Activated naive CD8-positive, alpha-beta T cell treated with anti-CD3 and anti-CD28 coated beads, Interleukin-2, amount 10 ng/mL, durations not matched to agents 7 days and 5 days (primary cell): ENCODE measurements at regions not wholly inside any gene's neighbourhood (a gene's known extent, or its start where the extent isn't known, plus 50 kb on each side); places are given as distances from the start of the nearest gene placed in this dataset.

Experiments used
- ATAC-seq: fragments of 150-1000 bp; cut with Tn5 transposase; one replicate; pipeline ENCODE4 v1.10.0; 2021; ENCODE audit warnings: low read depth, moderate library complexity
- POLR2A ChIA-PET: fragments of 350-600 bp; sonication (Branson Sonifier 250); formaldehyde crosslinking; loops from one replicate; lab custom pipeline; 2021; ENCODE audit warnings: antibody characterized with exemption; lab: Charles Lee
- DNase-seq: peaks from one replicate; pipeline ENCODE4 v3.0.0; 2021
- H3K27ac Mint-ChIP-seq: one replicate; pipeline ENCODE4 v1.8.0; 2022; ENCODE audit warnings: mild to moderate bottlenecking, mixed read lengths
- H3K27me3 Mint-ChIP-seq: one replicate; pipeline ENCODE4 v1.8.0; 2022; ENCODE audit warnings: mild to moderate bottlenecking, moderate library complexity, mixed read lengths
- H3K36me3 Mint-ChIP-seq: one replicate; pipeline ENCODE4 v1.8.0; 2021; ENCODE audit warnings: mild to moderate bottlenecking, mixed read lengths
- H3K4me1 Mint-ChIP-seq: one replicate; pipeline ENCODE4 v1.8.0; 2021; ENCODE audit warnings: mixed read lengths
- H3K4me3 Mint-ChIP-seq: one replicate; pipeline ENCODE4 v1.8.0; 2022; ENCODE audit warnings: mild to moderate bottlenecking, moderate library complexity, mixed read lengths
- H3K9me3 Mint-ChIP-seq: one replicate; pipeline ENCODE4 v1.8.0; 2021; ENCODE audit warnings: mixed read lengths

GRCh38 chr1:218646288-218646687 is 301.2 kb downstream of the TGFB2 start:
- Mint-ChIP-seq H3K27ac (no peak overlapping the region), H3K9me3 (peaks cover 5% of the 10 kb centered on the region), H3K27me3 (peaks cover 2% of the 10 kb centered on the region), H3K4me1 (no peaks in the 10 kb centered on the region), H3K36me3 (no peaks in the 10 kb centered on the region), H3K4me3 (no peak overlapping the region)
- ATAC-seq (no peak), DNase-seq (no peak)
- POLR2A ChIA-PET = no interaction called here

GRCh38 chr1:218656301-218657037 is 311.3 kb downstream of the TGFB2 start:
- no peak for ATAC-seq
- H3K27me3 Mint-ChIP-seq = no peaks in the 10 kb centered on the region
- no peak for DNase-seq
- no peaks in the 10 kb centered on the region for H3K36me3 Mint-ChIP-seq
- no peaks in the 10 kb centered on the region for H3K9me3 Mint-ChIP-seq
- H3K4me1 Mint-ChIP-seq = no peaks in the 10 kb centered on the region
- no peak overlapping the region for H3K4me3 Mint-ChIP-seq
- POLR2A ChIA-PET = no interaction called here
- H3K27ac Mint-ChIP-seq = no peak overlapping the region

- H3K27me3 Mint-ChIP-seq = no peaks in the 10 kb centered on the region
- no peak for DNase-seq
- POLR2A ChIA-PET = no interaction called here
- ATAC-seq = no peak
- H3K4me1 Mint-ChIP-seq = no peaks in the 10 kb centered on the region
- H3K27ac Mint-ChIP-seq = no peak overlapping the region
- H3K4me3 Mint-ChIP-seq = no peak overlapping the region
- H3K9me3 Mint-ChIP-seq = no peaks in the 10 kb centered on the region
- no peaks in the 10 kb centered on the region for H3K36me3 Mint-ChIP-seq
Observed at GRCh38 chr1:218658269-218658668, 313.1 kb downstream of the TGFB2 start.

GRCh38 chr1:218658899-218659298 is 313.8 kb downstream of the TGFB2 start:
- no peak overlapping the region for H3K27ac Mint-ChIP-seq
- DNase-seq = no peak
- no peaks in the 10 kb centered on the region for H3K36me3 Mint-ChIP-seq
- H3K4me3 Mint-ChIP-seq = no peak overlapping the region
- no peaks in the 10 kb centered on the region for H3K4me1 Mint-ChIP-seq
- ATAC-seq = no peak
- POLR2A ChIA-PET = no interaction called here
- H3K9me3 Mint-ChIP-seq = no peaks in the 10 kb centered on the region
- H3K27me3 Mint-ChIP-seq = no peaks in the 10 kb centered on the region

DNA sequence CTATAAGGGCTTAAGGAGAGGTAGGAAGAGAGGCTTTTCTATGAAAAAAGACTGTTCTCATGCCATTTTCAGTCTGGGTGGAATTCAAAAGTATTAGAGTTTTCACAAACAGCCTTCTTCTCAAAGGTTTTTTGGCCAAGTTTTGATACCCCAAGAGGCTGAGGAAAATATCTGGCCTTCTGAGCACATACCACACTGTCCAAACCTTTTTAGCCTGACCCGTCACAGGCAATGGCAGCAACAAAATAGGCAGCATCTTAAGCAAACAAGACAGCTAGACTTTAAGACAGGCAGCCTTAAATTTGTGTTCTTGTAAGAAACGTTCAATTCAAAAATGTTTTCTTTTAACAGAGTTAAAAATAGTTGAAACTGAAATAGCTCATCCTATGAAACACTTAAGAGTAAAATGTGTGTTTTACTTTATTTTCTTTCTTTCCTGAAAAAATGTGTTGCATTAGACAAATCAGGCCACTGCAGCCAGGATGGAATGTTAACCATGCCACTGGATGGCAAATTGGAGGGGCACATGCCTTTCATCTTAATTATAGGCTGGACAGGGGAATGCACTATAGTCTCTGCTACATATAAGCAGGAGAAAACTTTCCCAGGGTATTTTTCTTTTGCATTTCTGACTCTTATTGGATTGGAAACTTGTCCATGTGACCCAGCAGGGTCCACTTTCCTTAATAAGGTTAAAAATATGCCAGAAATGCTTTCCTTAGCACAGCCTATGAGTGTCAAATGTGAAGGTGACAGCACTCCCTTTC is 315.0 kb downstream of the TGFB2 start:
- POLR2A ChIA-PET = no interaction called here
- H3K36me3 Mint-ChIP-seq = no peaks in the 10 kb centered on the region
- ATAC-seq = no peak

GRCh38 chr1:218660678-218661053 is 315.5 kb downstream of the TGFB2 start:
- Mint-ChIP-seq H3K27me3 (no peaks in the 10 kb centered on the region), H3K36me3 (no peaks in the 10 kb centered on the region), H3K9me3 (no peaks in the 10 kb centered on the region), H3K27ac (no peak overlapping the region), H3K4me3 (no peak overlapping the region), H3K4me1 (no peaks in the 10 kb centered on the region)
- DNase-seq = no peak
- POLR2A ChIA-PET = no interaction called here
- ATAC-seq = no peak

More for the DNA sequence above, 315.0 kb downstream of the TGFB2 start:
- no peaks in the 10 kb centered on the region for H3K27me3 Mint-ChIP-seq
- H3K4me3 Mint-ChIP-seq = no peak overlapping the region
- no peaks in the 10 kb centered on the region for H3K4me1 Mint-ChIP-seq
- DNase-seq = no peak
- no peaks in the 10 kb centered on the region for H3K9me3 Mint-ChIP-seq
- H3K27ac Mint-ChIP-seq = no peak overlapping the region

DNA sequence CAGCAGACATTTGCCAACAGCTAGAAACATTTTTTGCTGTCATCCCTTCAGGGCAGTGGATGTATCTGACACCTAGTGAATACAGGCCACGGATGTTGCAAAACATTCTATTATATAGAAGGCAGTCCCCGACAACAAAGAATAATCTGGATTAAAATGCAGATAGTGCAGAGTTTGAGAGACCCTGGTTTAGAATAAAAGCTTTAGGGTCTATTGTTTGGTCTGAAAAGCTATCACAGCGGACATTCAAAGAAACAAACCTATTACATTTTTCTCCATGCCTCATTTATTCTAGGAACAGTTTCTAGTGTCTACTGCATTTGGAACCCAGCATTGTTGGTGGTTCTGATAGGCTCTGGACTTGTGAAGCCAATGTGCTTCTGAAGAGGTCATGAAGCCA is 316.3 kb downstream of the TGFB2 start:
- POLR2A ChIA-PET = no interaction called here

GRCh38 chr1:218664385-218665170 is 319.4 kb downstream of the TGFB2 start:
- Mint-ChIP-seq H3K4me3 (no peak overlapping the region), H3K27ac (no peak overlapping the region), H3K4me1 (no peaks in the 10 kb centered on the region), H3K9me3 (peaks cover 1% of the 10 kb centered on the region), H3K36me3 (no peaks in the 10 kb centered on the region), H3K27me3 (no peaks in the 10 kb centered on the region)
- POLR2A ChIA-PET = no interaction called here
- no peak for ATAC-seq
- no peak for DNase-seq

More for the DNA sequence above, 316.3 kb downstream of the TGFB2 start:
- DNase-seq (no peak), ATAC-seq (no peak)
- Mint-ChIP-seq H3K36me3 (no peaks in the 10 kb centered on the region), H3K27me3 (no peaks in the 10 kb centered on the region), H3K27ac (no peak overlapping the region), H3K4me1 (no peaks in the 10 kb centered on the region), H3K9me3 (no peaks in the 10 kb centered on the region), H3K4me3 (no peak overlapping the region)

DNA sequence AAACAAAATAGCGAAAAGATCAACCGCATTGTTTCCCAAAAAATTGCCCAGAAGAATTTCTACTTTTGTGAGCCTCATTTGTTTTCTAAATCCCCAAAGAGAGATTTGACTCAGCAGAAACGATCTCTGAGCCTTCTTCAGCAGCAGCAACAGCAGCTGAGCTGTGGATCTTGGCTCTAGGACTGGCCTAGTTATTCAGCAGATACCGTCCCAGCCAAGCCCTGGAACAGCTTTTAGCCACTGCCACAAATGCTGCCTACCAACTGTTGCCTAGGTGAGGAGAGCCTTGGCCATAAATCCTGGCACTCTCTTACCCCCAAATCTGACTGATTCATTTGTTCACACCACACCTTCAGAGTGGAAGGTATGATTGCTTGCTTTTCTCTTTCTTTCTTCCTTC is 320.1 kb downstream of the TGFB2 start:
- POLR2A ChIA-PET = no interaction called here
- Mint-ChIP-seq H3K9me3 (peaks cover 3% of the 10 kb centered on the region), H3K4me3 (no peak overlapping the region), H3K27ac (no peak overlapping the region), H3K27me3 (no peaks in the 10 kb centered on the region), H3K4me1 (no peaks in the 10 kb centered on the region), H3K36me3 (no peaks in the 10 kb centered on the region)
- no peak for DNase-seq
- no peak for ATAC-seq

- no peak overlapping the region for H3K27ac Mint-ChIP-seq
- H3K27me3 Mint-ChIP-seq = no peaks in the 10 kb centered on the region
- H3K9me3 Mint-ChIP-seq = peaks cover 4% of the 10 kb centered on the region
- no peak for ATAC-seq
- POLR2A ChIA-PET = no interaction called here
- DNase-seq = no peak
- H3K36me3 Mint-ChIP-seq = no peaks in the 10 kb centered on the region
- no peaks in the 10 kb centered on the region for H3K4me1 Mint-ChIP-seq
- H3K4me3 Mint-ChIP-seq = no peak overlapping the region
Observed at GRCh38 chr1:218666263-218666662, 321.1 kb downstream of the TGFB2 start.

GRCh38 chr1:218667781-218668516 is 322.8 kb downstream of the TGFB2 start:
- POLR2A ChIA-PET = no interaction called here
- H3K4me1 Mint-ChIP-seq = no peaks in the 10 kb centered on the region
- no peaks in the 10 kb centered on the region for H3K36me3 Mint-ChIP-seq
- DNase-seq (no peak), ATAC-seq (no peak)
- no peak overlapping the region for H3K4me3 Mint-ChIP-seq
- H3K27me3 Mint-ChIP-seq = no peaks in the 10 kb centered on the region
- H3K9me3 Mint-ChIP-seq = peaks cover 4% of the 10 kb centered on the region
- no peak overlapping the region for H3K27ac Mint-ChIP-seq

DNA sequence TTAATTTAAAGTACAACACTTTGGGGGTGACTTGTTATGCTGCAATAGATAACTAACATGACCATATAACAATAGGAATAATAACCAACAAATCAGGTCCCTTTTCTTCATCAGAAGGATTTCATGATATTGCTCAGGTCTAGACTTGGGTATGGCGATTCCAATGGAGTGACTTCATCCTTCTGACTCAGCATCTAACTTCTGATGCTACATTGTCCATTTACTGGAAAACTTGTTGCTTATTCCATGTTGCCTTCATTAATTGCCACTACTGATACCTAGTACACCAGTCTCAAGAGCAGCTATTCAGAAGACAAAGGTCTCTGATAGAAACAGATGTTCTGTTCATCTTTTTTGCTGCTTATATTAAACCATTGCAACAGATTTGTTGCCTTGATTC is 324.3 kb downstream of the TGFB2 start:
- no peaks in the 10 kb centered on the region for H3K36me3 Mint-ChIP-seq
- no peak for ATAC-seq
- no peak for DNase-seq
- H3K4me3 Mint-ChIP-seq = no peak overlapping the region
- no peak overlapping the region for H3K27ac Mint-ChIP-seq
- no peaks in the 10 kb centered on the region for H3K27me3 Mint-ChIP-seq
- peaks cover 4% of the 10 kb centered on the region for H3K9me3 Mint-ChIP-seq
- no peaks in the 10 kb centered on the region for H3K4me1 Mint-ChIP-seq
- POLR2A ChIA-PET = no interaction called here

DNA sequence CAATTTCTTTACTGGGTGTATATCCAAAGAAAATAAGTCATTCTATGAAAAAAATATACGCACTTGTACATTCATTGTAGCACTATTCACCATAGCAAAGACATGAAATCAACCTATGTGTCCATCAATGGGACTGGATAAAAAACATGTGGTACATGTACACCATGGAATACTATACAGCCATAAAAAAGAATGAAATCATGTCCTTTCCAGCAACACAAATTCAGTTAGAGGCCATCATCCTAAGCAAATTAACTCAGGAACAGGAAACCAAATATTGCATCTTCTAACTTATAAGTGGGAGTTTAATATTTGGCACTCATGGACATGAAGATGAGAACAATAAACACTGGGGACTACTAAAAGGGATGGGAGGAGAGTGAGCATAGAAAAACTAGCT is 325.7 kb downstream of the TGFB2 start:
- ATAC-seq (no peak), DNase-seq (no peak)
- H3K27me3 Mint-ChIP-seq = no peaks in the 10 kb centered on the region
- H3K4me1 Mint-ChIP-seq = no peaks in the 10 kb centered on the region
- peaks cover 4% of the 10 kb centered on the region for H3K9me3 Mint-ChIP-seq
- H3K36me3 Mint-ChIP-seq = no peaks in the 10 kb centered on the region
- POLR2A ChIA-PET = no interaction called here
- no peak overlapping the region for H3K4me3 Mint-ChIP-seq
- no peak overlapping the region for H3K27ac Mint-ChIP-seq
